GM12891 (cell line): ENCODE measurements at regions not wholly inside any gene's neighbourhood (a gene's known extent, or its start where the extent isn't known, plus 50 kb on each side); places are given as distances from the start of the nearest gene placed in this dataset.

Experiments used
- DNase-seq: peaks from one replicate; pipeline ENCODE4 v3.0.0; 2011; ENCODE audit warnings: low spot score; ENCODE audit not compliant: insufficient read length
- FAIRE-seq: peaks from 2 replicates; lab custom pipeline; 2011; peaks lifted over from hg19 to GRCh38; lab: Jason Lieb, UNC
- PAX5 ChIP-seq: IDR thresholded peaks from 2 replicates; pipeline ENCODE4 v1.6.1; 2011; ENCODE audit warnings: low read length, moderate library complexity, mild to moderate bottlenecking; ENCODE audit not compliant: insufficient read depth, severe bottlenecking
- POLR2A ChIP-seq: IDR thresholded peaks from 2 replicates; pipeline ENCODE4 v1.6.1; 2011; ENCODE audit warnings: low read depth, low read length, control low read depth
- POLR2AphosphoS5 ChIP-seq: IDR thresholded peaks from 2 replicates; pipeline ENCODE4 v1.6.1; 2011; ENCODE audit warnings: low read depth, low read length, control low read depth
- POU2F2 ChIP-seq: IDR thresholded peaks from 2 replicates; pipeline ENCODE4 v1.6.1; 2011; ENCODE audit warnings: low read depth, mild to moderate bottlenecking, control low read depth, low read length, moderate library complexity
- SPI1 ChIP-seq: IDR thresholded peaks from 2 replicates; pipeline ENCODE4 v1.6.1; 2011; ENCODE audit warnings: low read depth, low read length, control low read depth
- TAF1 ChIP-seq: IDR thresholded peaks from 2 replicates; pipeline ENCODE4 v1.6.1; 2011; ENCODE audit warnings: low read depth, low read length, control low read depth

GRCh38 chr13:62088165-62088564 is 672.5 kb upstream of the PCDH20 start:
- DNase-seq (no peak), FAIRE-seq (no peak)
- TF ChIP-seq SPI1 (no peak), POLR2AphosphoS5 (no peak), TAF1 (no peak), PAX5 (no peak), POLR2A (no peak), POU2F2 (no peak)

DNA sequence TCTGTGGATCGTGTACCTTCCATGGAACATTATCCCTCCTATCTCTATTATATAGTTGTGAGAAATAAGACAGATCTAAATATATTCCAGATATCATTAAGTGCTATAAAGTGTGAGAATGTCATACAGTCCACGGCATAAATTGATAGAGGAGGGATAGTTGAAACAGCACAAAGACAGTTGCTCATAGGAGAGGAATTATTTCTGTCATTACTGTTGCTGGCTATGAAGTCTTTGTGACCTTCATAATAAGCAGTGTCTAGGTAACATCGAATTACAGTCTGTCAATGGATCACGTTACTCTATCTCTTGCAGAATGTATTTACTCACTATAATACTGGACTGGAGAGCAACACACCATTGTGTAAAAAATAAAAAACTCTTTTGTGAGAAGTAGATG is 671.5 kb upstream of the PCDH20 start:
- TF ChIP-seq POU2F2: no peak
- TF ChIP-seq TAF1: no peak
- no peak for TF ChIP-seq POLR2A
- TF ChIP-seq PAX5: no peak
- TF ChIP-seq POLR2AphosphoS5: no peak
- TF ChIP-seq SPI1: no peak
- FAIRE-seq: no peak
- DNase-seq: no peak

DNA sequence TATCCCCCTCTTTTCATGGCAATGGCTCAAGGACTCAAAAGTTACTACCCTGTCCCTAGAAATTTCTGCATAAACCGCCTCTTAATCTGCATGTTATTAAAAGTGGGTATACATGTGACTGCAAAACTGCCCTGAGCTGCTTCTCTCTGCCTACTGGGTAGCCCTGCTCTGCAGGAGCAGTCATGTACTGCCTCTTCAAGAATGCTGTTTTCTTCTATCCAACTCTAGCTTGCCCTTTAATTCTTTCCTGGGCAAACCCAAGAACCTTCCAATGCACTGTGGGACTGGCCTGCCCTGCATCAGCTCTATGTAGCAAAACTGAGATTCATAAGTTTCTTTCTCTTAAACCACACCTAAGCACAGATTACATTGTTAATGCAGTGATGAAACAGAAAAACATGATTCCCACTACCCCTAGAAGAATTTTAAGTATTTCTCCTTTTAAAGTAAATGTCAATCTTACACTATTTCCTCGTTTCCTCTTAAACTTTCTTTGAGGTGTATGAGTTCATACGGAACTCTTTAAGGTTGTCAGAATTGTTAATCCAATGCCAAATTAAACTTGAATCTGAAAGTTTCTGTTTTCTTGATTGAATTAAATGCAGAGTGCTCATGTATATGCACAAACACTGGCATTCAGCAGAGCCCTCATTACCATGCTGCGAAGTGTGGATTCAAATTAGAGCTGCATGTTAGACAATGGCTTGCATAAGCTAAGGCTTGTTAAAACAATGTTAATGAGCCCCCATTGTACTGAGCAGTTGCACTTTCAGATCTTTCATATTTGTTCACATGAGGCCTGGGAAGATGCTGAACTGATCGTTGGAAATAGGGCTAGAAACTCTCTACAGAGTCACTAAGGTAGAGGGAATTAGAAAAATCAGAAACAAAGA is 669.9 kb upstream of the PCDH20 start:
- no peak for DNase-seq
- TF ChIP-seq POLR2A (no peak), POLR2AphosphoS5 (no peak), TAF1 (no peak), POU2F2 (no peak), PAX5 (no peak), SPI1 (no peak)
- FAIRE-seq: no peak

DNA sequence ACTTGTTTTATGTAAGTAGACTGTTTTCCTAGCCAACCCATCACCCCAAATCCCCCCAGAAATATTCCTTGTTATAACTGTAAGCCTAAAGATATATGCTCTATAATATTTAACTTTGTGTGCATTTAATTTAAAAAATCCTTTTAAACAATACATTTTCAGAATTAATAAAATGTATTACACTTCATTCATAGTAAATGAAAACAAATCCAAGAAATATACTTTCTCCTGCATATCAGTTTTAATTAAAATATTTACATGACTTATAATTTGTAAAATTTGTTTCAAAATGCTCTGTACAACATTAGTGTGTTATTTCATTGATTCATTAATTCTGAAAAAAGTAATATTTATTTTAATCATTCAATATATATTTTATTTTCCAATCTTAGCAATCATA is 669.1 kb upstream of the PCDH20 start:
- TF ChIP-seq POLR2AphosphoS5 (no peak), POU2F2 (no peak), SPI1 (no peak), TAF1 (no peak), PAX5 (no peak), POLR2A (no peak)
- FAIRE-seq (no peak), DNase-seq (no peak)

- DNase-seq (no peak), FAIRE-seq (no peak)
- no peak for TF ChIP-seq PAX5
- no peak for TF ChIP-seq POLR2A
- TF ChIP-seq POLR2AphosphoS5: no peak
- TF ChIP-seq SPI1: no peak
- no peak for TF ChIP-seq TAF1
- TF ChIP-seq POU2F2: no peak
These were observed 652.2 kb upstream of the PCDH20 start for GRCh38 chr13:62067821-62068220.

GRCh38 chr13:62065016-62065415 is 649.4 kb upstream of the PCDH20 start:
- FAIRE-seq (no peak), DNase-seq (no peak)
- TF ChIP-seq PAX5 (no peak), SPI1 (no peak), POU2F2 (no peak), POLR2A (no peak), TAF1 (no peak), POLR2AphosphoS5 (no peak)

- TF ChIP-seq POLR2AphosphoS5 (no peak), SPI1 (no peak), POLR2A (no peak), POU2F2 (no peak), TAF1 (no peak), PAX5 (no peak)
- FAIRE-seq: no peak
- no peak for DNase-seq
These were observed 646.1 kb upstream of the PCDH20 start for GRCh38 chr13:62061751-62062150.

DNA sequence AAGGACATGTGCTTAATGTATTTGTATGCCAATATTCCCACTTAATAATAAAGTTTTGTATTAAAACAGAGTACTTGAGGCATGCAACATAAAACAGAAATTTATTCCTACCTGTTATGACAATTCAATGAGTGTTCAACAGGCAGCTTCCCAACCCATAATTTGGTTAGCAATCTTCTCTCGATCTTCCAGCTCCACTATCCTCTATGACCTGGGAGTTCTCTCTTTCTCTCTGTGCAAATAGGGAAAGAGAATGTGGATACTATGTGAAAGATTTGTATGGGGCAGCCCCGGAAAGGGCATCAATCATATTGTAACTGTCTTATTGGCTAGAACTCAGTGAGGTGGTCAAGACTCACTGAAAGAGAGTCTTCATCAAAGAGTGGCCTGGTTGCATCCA is 644.9 kb upstream of the PCDH20 start:
- no peak for FAIRE-seq
- no peak for DNase-seq
- TF ChIP-seq PAX5 (no peak), POLR2AphosphoS5 (no peak), TAF1 (no peak), SPI1 (no peak), POLR2A (no peak)

DNA sequence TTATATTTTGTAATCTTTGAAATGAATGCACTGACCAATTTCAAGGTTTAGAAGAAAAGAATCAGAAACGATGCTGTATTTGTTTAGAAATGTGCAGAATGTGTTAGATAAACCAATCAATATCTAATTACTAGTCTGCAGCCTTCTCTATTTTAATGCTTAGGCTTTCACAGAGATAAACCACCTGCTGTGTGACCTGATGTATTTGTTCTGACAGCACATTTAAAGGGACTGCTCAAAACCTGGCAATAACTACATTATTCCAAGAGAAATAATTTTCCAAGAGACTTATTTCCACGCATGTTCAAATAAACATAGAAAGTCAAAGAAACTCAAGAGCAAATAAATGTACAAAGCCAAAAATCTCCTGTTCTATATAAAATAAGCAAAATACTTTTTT is 641.6 kb upstream of the PCDH20 start:
- DNase-seq (no peak), FAIRE-seq (no peak)
- TF ChIP-seq POU2F2 (no peak), TAF1 (no peak), POLR2AphosphoS5 (no peak), PAX5 (no peak), SPI1 (no peak), POLR2A (no peak)
